HG03066 (cell line): ENCODE measurements at regions not wholly inside any gene's neighbourhood (a gene's known extent, or its start where the extent isn't known, plus 50 kb on each side); places are given as distances from the start of the nearest gene placed in this dataset.
"Not testable (repeated sequence)": the region's sequence is repeated elsewhere in the genome, so short reads cannot be mapped to it uniquely, and the experiment has no call there.

Experiments used
- ATAC-seq: cut with Tn5 transposase; IDR thresholded peaks from one replicate; pipeline ENCODE4 v1.9.1; 2021; ENCODE audit warnings: low read depth; ENCODE audit not compliant: unreplicated experiment

- no peak for ATAC-seq
These were observed 1509.1 kb downstream of the REEP3 start for GRCh38 chr10:65030263-65030662.

- no peak for ATAC-seq
These were observed 1511.9 kb downstream of the REEP3 start for GRCh38 chr10:65032867-65033769.

DNA sequence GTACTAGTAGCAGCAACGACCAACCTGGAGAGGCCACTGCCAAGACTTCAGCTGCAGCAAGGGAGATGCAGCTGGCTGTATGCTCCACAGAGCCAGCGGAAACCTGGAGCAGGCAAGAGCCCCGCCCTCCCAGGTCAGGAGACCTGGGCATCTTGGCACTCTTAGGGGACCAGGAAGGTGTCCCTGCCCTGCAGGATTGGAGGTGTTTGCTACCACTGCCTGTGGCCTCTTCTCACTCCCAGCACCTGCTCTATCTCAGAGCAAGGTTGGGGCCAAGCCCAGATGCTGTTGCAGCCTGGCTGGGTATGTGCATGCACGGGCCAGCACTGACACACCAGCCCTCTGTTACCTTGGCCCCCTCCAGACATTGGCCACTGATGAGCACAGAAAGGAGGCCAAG is 1512.8 kb downstream of the REEP3 start:
- ATAC-seq, result no peak

DNA sequence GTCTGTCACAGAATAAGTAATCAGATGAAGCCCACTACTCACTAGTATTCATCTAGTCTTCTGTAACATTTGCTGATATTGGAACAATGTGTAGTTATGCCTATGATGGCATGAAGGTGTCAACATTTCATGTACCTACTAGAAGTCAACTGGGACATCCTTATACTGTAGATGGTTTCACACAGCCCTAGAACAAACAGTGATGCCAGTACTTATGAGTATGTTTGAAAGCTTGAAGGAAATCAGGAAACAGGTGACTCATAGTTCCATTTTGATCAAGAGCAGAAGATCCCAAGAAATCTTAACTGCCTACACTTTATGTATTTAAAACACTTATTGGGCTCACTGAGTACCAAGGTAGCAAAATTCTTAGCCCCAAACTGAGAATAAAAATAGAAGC is 1519.6 kb downstream of the REEP3 start:
- ATAC-seq, result no peak

- no peak for ATAC-seq
These were observed 1520.1 kb downstream of the REEP3 start for GRCh38 chr10:65041307-65041706.

- ATAC-seq, result no peak
These were observed 1521.3 kb downstream of the REEP3 start for GRCh38 chr10:65042496-65042895.

DNA sequence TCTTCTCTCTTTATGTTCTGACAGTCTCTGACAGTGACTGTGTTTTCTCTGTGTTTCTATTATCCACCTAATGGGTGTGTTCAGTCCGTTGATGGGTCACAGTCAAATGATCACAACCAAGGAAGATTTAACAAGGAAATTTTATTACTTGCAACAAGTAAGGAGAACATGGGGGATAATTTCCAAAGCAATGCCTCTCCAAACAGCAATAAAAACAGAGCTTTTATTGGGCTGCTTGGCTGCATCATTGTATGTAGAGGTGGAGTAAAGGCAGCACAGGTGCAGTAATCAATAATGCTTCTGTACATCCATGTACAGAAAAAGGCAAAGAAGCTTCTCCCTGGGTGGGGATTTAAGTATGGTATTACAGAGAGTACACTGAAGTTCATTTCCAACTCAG is 1525.6 kb downstream of the REEP3 start:
- ATAC-seq, result no peak

GRCh38 chr10:65052111-65052510 is 1530.9 kb downstream of the REEP3 start:
- ATAC-seq, result not testable (repeated sequence)

- not testable (repeated sequence) for ATAC-seq
These were observed 1532.2 kb downstream of the REEP3 start for GRCh38 chr10:65053397-65053796.

- not testable (repeated sequence) for ATAC-seq
These were observed 1532.7 kb downstream of the REEP3 start for GRCh38 chr10:65053831-65054351.

GRCh38 chr10:65054701-65055100 is 1533.5 kb downstream of the REEP3 start:
- ATAC-seq, result not testable (repeated sequence)

GRCh38 chr10:65065278-65065677 is 1544.1 kb downstream of the REEP3 start:
- no peak for ATAC-seq

DNA sequence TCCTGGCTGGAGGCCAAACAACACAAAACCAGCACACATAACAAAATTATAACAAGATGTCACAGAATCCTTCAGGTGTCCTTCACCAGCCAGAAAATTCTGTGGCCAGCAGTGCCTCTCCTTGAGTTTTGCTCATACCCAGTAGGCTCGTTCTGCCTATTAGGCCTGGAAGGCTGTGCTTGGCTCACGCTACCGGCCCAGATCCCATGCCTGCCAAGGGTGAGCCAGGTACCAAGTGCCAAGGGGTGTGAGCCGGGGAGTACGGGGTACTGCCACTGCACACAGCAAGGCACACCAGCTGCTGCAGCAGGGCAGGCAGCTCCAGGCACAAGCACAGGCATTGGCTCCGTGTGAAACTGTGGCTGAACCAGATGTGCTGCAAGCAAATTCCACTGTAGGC is 1562.0 kb downstream of the REEP3 start:
- ATAC-seq, result no peak

- no peak for ATAC-seq
These were observed 1569.8 kb downstream of the REEP3 start for GRCh38 chr10:65090991-65091390.

DNA sequence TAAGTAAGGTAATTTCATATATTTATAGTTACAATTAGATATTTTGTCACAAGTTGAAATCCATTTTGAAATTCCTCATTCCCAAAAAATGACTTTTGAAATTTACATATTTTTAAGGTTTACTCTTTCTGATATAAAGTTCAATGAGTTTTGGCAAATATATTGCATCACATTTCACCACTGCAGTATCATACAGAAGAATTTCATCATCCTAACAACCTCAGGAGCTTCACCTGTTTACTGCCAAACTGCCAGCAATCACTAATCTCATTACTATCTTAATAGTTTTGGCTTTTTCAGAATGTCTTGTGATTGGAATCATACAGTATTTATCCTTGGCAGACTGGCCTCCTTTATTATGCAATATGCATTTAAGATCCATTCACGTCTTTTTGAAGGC is 1578.9 kb downstream of the REEP3 start:
- ATAC-seq, result no peak

DNA sequence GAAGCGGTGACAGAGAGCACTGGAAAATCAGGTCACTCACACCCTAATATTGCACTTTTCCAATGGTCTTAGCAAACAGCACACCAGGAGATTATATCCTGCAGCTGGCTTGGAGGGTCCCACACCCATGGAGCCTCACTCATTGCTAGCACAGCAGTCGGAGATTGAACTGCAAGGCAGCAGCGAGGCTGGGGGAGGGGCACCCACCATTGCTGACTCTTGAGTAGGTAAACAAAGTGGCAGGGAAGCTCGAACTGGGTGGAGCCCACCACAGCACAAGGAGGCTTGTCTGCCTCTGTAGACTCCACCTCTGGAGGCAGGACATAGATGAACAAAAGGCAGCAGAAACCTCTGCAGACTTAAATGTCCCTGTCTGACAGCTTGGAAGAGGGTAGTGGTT is 1579.7 kb downstream of the REEP3 start:
- ATAC-seq, result not testable (repeated sequence)

DNA sequence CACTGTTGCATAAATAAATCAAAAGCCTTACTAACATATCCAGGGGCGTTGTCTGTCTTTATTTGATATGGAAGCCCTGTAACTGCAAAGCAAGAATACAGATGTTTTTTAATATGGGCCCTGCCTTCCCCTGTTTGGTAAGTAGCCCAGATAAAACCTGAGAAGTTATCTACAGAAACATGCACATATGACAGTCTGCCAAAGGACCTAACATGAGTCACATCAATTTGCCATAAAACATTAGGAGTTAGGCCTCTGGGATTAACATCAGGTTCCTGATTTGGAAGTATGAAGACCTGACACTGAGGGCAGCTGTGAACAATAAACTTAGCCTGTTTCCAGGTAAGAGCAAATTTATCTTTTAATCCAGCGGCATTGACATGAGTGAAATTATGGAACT is 1588.8 kb downstream of the REEP3 start:
- no peak for ATAC-seq

- not testable (repeated sequence) for ATAC-seq
These were observed 1589.9 kb downstream of the REEP3 start for GRCh38 chr10:65111059-65111458.

DNA sequence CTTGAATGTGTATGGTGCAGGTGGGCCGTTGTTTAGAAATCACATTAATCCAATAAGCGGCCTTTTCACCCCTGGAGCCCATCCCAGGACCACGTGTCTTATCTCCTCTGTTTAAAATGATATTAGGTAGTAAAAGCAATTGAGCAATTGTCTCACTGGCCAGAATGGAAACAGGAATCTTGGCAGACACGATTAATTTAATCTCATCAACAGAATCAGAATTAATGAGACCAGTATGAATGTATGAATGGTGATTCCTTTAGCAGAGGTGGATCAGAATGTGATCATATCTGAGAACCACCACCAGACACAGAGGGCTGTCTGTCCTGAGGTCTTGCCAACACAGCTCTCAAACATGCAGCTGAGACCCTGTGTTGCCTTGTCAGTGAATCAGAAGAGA is 1591.4 kb downstream of the REEP3 start:
- ATAC-seq, result no peak

DNA sequence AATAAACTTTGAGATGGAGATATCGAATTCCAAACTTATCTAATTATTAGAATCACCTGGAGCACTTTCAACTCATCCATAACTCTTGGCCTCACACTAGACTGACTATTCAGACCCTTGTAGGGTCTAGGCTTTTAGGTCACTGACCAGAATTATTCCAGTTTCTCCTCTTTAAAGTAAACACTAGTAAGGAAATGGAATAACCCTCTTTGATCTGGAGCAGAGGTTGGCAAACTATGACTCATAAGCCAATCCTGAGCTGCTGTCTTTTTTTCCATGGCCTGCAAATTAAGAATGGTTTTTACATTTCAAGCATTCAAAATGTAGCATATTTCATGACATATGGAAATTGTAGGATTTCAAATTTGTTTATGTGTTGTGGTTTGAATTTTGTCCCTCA is 1601.9 kb downstream of the REEP3 start:
- ATAC-seq, result no peak

DNA sequence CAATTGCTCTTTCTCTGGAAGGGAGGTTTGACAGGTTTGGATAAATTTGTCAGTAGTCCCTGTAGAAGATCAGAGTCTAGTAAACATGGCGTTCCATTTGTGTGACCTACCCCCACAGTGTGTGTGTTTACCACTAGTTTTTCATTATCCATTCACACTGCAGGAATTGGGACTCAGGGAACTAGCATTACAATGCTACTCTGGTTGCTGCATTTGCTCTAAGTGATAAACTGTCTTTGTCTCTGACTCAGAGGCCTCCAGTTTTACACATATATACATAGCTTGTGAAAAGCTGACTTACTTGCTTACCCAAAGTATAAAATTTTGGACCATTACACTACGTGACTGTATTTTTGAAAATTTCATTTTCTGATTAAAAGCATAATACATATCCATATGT is 1604.0 kb downstream of the REEP3 start:
- no peak for ATAC-seq

GRCh38 chr10:65126288-65126687 is 1605.1 kb downstream of the REEP3 start:
- no peak for ATAC-seq
